GM12892 (cell line): ENCODE measurements at regions not wholly inside any gene's neighbourhood (a gene's known extent, or its start where the extent isn't known, plus 50 kb on each side); places are given as distances from the start of the nearest gene placed in this dataset.

Experiments
- POLR2A ChIP-seq: IDR thresholded peaks from 2 replicates; pipeline ENCODE4 v1.6.1; 2011; ENCODE audit warnings: low read depth, low read length, control low read depth
- TAF1 ChIP-seq: IDR thresholded peaks from 2 replicates; pipeline ENCODE4 v1.6.1; 2011; ENCODE audit warnings: low read depth, mild to moderate bottlenecking, control low read depth, low read length, borderline replicate concordance

- TF ChIP-seq POLR2A: no peak
- TF ChIP-seq TAF1: no peak
Measured at GRCh38 chr12:124704619-124705018, 137.2 kb upstream of the NCOR2 start.
